Suprapubic skin (tissue), 4 donors: ENCODE measurements at regions not wholly inside any gene's neighbourhood (a gene's known extent, or its start where the extent isn't known, plus 50 kb on each side); places are given as distances from the start of the nearest gene placed in this dataset.

Source experiments
- DNase-seq, 2 donors: peaks; one replicate each; pipeline ENCODE4 v3.0.0-alpha.2; 2019; ENCODE audit warnings: low spot score in 2 of 2
- H3K27ac ChIP-seq: fragments of 200-600 bp; sonication (generic); one replicate; pipeline ENCODE4 v1.5.1; 2019
- H3K27me3 ChIP-seq: fragments of 200-600 bp; sonication (generic); one replicate; pipeline ENCODE4 v1.5.1; 2019
- H3K36me3 ChIP-seq: fragments of 200-600 bp; sonication (generic); one replicate; pipeline ENCODE4 v1.5.1; 2019
- H3K4me1 ChIP-seq: fragments of 200-600 bp; sonication (generic); one replicate; pipeline ENCODE4 v1.5.1; 2019
- H3K4me3 ChIP-seq: fragments of 200-600 bp; sonication (generic); one replicate; pipeline ENCODE4 v1.5.1; 2019; ENCODE audit warnings: mild to moderate bottlenecking
- H3K9me3 ChIP-seq: fragments of 200-600 bp; sonication (generic); one replicate; pipeline ENCODE4 v1.5.1; 2019
- CTCF ChIP-seq, 2 donors: fragments of 200-600 bp in 1 of 2; fragments of 450-650 bp in 1 of 2; sonication (generic) in 1 of 2; IDR thresholded peaks; one replicate each; pipeline ENCODE4 v1.5.1; 2016 to 2019; ENCODE audit warnings: antibody characterized with exemption in 2 of 2, mild to moderate bottlenecking in 1 of 2, moderate library complexity in 1 of 2
- EP300 ChIP-seq: sonication (generic); formaldehyde crosslinking; IDR thresholded peaks from one replicate; pipeline ENCODE4 v1.6.1; 2017; ENCODE audit warnings: antibody characterized with exemption
- POLR2A ChIP-seq, 2 donors: fragments of 450-650 bp; IDR thresholded peaks; one replicate each; pipeline ENCODE4 v1.6.1; 2017; ENCODE audit warnings: antibody characterized with exemption in 2 of 2, mild to moderate bottlenecking in 2 of 2, moderate library complexity in 2 of 2
- POLR2AphosphoS5 ChIP-seq, 3 donors: sonication (generic); formaldehyde crosslinking; IDR thresholded peaks; one replicate each; pipeline ENCODE4 v1.6.1; 2017; ENCODE audit warnings: antibody characterized with exemption in 3 of 3
- WGBS: methylation state at CpG from one replicate; pipeline ENCODE4 v1.1.5; 2018; 5-methylcytosine and 5-hydroxymethylcytosine counted together

DNA sequence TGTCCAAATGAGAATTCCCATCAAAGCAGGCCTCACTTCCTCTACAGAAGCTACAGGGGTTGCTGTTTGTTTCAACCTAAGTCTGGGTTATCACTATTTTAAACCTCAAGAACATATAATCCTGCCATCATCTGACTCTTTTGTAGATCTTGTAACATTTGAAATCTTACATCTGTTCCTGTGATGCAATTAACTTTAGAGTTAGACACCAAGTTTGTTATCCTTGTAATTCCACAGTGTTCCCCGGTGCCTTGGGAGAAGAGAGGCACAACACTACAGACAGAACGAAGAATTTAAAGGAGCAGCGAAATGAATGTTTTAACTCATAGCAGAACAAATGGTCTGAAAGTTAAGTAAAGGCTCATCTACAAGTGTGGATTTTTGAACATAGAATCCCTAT is 116.1 kb downstream of the UCHL5 start:
- TF ChIP-seq POLR2AphosphoS5 (IDR thresholded peaks at IDR 0.05) (no peak), CTCF (IDR thresholded peaks at IDR 0.05) (no peak)
- Histone ChIP-seq H3K27ac (no peak overlapping the region), H3K4me1 (no peaks in the 10 kb centered on the region)

DNA sequence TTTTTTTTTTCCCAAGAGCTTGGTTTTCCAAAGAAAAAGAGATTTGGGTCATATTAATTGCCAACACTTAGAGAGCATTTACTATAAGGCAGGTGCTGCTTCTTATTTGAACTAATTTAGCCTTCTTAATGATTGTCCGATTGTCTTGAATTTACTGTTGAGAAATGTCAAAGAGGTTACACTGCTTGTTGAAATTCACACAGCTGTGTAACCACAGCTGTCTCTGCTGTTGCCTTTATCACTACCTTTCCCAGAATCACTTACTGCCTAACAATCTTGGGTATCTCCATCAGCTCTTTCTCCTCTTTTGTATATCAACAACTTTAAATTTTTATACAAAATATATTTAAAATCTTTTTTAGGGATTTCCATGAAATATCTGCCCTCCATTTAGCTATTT is 115.6 kb downstream of the UCHL5 start:
- no peaks in the 10 kb centered on the region for H3K9me3 ChIP-seq
- no peaks in the 10 kb centered on the region for H3K27me3 ChIP-seq
- no peak for TF ChIP-seq EP300
- TF ChIP-seq CTCF (IDR thresholded peaks at IDR 0.05), result no peak
- TF ChIP-seq POLR2A (IDR thresholded peaks at IDR 0.05), result no peak
- no peak for TF ChIP-seq POLR2AphosphoS5 (IDR thresholded peaks at IDR 0.05)
- no peaks in the 10 kb centered on the region for H3K36me3 ChIP-seq
- no peak for DNase-seq
- WGBS, result 94% methylated on average over 1 of the region's 1 CpG
- no peaks in the 10 kb centered on the region for H3K4me1 ChIP-seq
- no peak overlapping the region for H3K27ac ChIP-seq
- no peak overlapping the region for H3K4me3 ChIP-seq

More for the DNA sequence above, 116.1 kb downstream of the UCHL5 start:
- DNase-seq, result no peak
- Histone ChIP-seq H3K4me3 (no peak overlapping the region), H3K9me3 (no peaks in the 10 kb centered on the region), H3K27me3 (no peaks in the 10 kb centered on the region), H3K36me3 (no peaks in the 10 kb centered on the region)
- WGBS, result 86% methylated on average over 3 of the region's 3 CpGs

DNA sequence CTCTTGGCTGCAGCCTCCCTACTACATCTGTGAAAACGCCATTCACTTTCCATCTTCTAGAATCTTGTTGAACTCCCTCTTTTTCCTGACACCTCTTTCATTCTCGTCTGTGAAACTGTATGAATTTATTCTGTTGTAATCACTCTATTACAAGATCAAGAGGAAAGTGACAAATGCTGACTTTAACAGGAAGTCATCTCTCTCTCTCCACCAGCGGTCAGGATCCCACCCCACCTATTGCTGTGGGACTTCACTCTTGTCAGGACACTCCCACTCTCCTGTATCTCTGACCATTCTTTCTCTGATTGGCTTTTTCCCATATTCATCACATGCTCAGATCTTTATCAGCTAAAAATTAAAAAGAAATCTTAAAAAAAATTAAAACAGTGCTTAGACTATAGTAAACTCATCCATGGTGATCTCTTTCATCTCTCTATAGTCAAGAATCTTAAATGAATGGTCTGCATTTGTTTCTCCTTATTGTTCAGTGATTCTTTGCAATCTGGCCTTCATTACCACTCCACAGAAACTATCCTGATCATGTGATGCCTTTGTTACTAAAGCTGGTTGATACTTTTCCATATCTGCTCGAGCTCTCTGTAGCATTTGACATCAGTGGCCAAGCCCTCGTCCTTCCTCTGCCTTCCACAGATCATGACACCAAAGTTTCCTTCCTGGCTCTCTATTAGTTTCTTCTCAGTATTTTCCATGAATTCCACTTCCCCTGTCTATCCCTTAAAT is 113.6 kb downstream of the UCHL5 start:
- Histone ChIP-seq H3K4me3 (no peak overlapping the region), H3K36me3 (no peaks in the 10 kb centered on the region), H3K27ac (no peak overlapping the region), H3K27me3 (no peaks in the 10 kb centered on the region), H3K9me3 (no peaks in the 10 kb centered on the region), H3K4me1 (no peaks in the 10 kb centered on the region)
- no peak for TF ChIP-seq POLR2A (IDR thresholded peaks at IDR 0.05)
- TF ChIP-seq EP300, result no peak
- no peak for TF ChIP-seq CTCF (IDR thresholded peaks at IDR 0.05)
- TF ChIP-seq POLR2AphosphoS5 (IDR thresholded peaks at IDR 0.05), result no peak
- WGBS, result 73% methylated on average over 5 of the region's 5 CpGs
- DNase-seq, result no peak

DNA sequence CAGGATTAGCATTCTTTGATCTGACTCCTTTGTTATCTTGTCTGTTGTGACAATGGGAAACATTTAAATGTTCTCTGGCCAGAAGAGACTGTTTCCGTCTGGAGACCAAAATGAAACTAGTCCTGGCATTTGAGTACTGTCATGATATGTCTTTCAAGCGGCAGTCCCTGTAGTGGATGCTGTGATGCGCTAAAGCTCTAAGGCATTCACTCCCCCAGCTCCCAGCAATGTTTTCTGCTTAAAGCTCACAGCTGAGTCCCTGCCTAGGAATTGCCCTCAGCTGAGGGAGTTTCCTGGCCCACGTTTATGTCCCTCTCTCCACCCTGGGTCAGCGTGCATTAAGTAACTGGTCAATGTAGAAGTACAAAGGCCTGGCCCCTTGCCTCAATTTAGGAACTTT is 109.4 kb downstream of the UCHL5 start:
- DNase-seq, result no peak
- no peaks in the 10 kb centered on the region for H3K36me3 ChIP-seq
- no peaks in the 10 kb centered on the region for H3K27me3 ChIP-seq
- WGBS, result 91% methylated on average over 5 of the region's 5 CpGs
- H3K4me1 ChIP-seq, result no peaks in the 10 kb centered on the region
- TF ChIP-seq POLR2A (IDR thresholded peaks at IDR 0.05) (no peak), CTCF (IDR thresholded peaks at IDR 0.05) (no peak), EP300 (no peak), POLR2AphosphoS5 (IDR thresholded peaks at IDR 0.05) (no peak)
- no peaks in the 10 kb centered on the region for H3K9me3 ChIP-seq
- no peak overlapping the region for H3K27ac ChIP-seq
- no peak overlapping the region for H3K4me3 ChIP-seq

DNA sequence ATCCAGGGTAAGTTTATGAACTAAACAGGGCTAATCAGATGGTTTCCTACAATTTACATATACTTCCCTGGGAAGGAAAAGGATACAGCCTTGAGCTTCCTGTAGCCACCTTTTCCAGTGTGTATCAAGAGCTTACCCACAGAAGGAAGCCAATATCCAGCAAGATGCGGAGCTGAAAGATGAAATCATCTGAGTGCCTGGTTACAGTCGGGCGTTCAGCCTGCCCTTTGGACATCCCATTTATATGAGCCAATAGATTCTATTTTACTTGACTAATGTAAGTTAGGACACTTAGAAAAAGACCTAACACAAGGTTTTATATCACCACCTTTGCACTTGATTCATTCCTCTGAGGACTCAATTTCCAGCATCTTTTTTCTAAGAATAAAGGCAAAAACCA is 108.2 kb downstream of the UCHL5 start:
- H3K9me3 ChIP-seq, result no peaks in the 10 kb centered on the region
- 92% methylated on average over 3 of the region's 3 CpGs for WGBS
- no peaks in the 10 kb centered on the region for H3K27me3 ChIP-seq
- H3K4me3 ChIP-seq, result no peak overlapping the region
- H3K36me3 ChIP-seq, result no peaks in the 10 kb centered on the region
- no peaks in the 10 kb centered on the region for H3K4me1 ChIP-seq
- TF ChIP-seq POLR2AphosphoS5 (IDR thresholded peaks at IDR 0.05), result no peak
- no peak for TF ChIP-seq CTCF (IDR thresholded peaks at IDR 0.05)
- TF ChIP-seq POLR2A (IDR thresholded peaks at IDR 0.05), result no peak
- no peak for TF ChIP-seq EP300
- H3K27ac ChIP-seq, result no peak overlapping the region
- no peak for DNase-seq
